Lung (tissue), 11 donors: ENCODE measurements at regions not wholly inside any gene's neighbourhood (a gene's known extent, or its start where the extent isn't known, plus 50 kb on each side); places are given as distances from the start of the nearest gene placed in this dataset.
A peak's percentile ranks its signal among the peaks of the same experiment; 100 is the strongest.

Source experiments
- ATAC-seq: fragments of 200-7000 bp; cut with Tn5 transposase; one replicate; pipeline ENCODE4 v1.9.1; 2020; ENCODE audit warnings: moderate number of reproducible peaks; ENCODE audit not compliant: insufficient read depth, low FRiP score
- DNase-seq, 3 donors: peaks; one replicate each; pipeline ENCODE4 v3.0.0-alpha.2; 2013 to 2017
- H3K27ac ChIP-seq, 2 donors: one replicate each; pipeline ENCODE4 v1.5.1; 2013; ENCODE audit warnings: mild to moderate bottlenecking in 2 of 2, moderate library complexity in 2 of 2, control low read depth in 1 of 2, inconsistent platforms in 1 of 2, low read depth in 1 of 2, low read length in 1 of 2
- H3K27me3 ChIP-seq, 3 donors: one replicate each; pipeline ENCODE4 v1.5.1; 2013; ENCODE audit warnings: low read length in 2 of 3; ENCODE audit not compliant: control insufficient read depth in 3 of 3, insufficient read depth in 3 of 3
- H3K36me3 ChIP-seq, 4 donors: one replicate each; pipeline ENCODE4 v1.5.1; 2013; ENCODE audit warnings: low read length in 4 of 4, mild to moderate bottlenecking in 1 of 4, moderate library complexity in 1 of 4; ENCODE audit not compliant: control insufficient read depth in 4 of 4, insufficient read depth in 4 of 4
- H3K4me1 ChIP-seq, 5 donors: one replicate each; pipeline ENCODE4 v1.5.1; 2013; ENCODE audit warnings: low read length in 5 of 5, mild to moderate bottlenecking in 2 of 5, moderate library complexity in 1 of 5; ENCODE audit not compliant: control insufficient read depth in 5 of 5, insufficient read depth in 5 of 5
- H3K4me3 ChIP-seq: one replicate; pipeline ENCODE4 v1.5.1; 2013; ENCODE audit warnings: mild to moderate bottlenecking, control low read depth, moderate library complexity
- H3K9ac ChIP-seq, 2 donors: one replicate each; pipeline ENCODE4 v1.5.1; 2013; ENCODE audit warnings: low read length in 2 of 2, control low read depth in 1 of 2; ENCODE audit not compliant: insufficient read depth in 1 of 2
- H3K9me3 ChIP-seq, 4 donors: one replicate each; pipeline ENCODE4 v1.5.1; 2013; ENCODE audit warnings: low read length in 3 of 4, mild to moderate bottlenecking in 1 of 4, moderate library complexity in 1 of 4; ENCODE audit not compliant: control insufficient read depth in 4 of 4, insufficient read depth in 3 of 4
- CTCF ChIP-seq: IDR thresholded peaks from 2 replicates; pipeline ENCODE4 v1.5.1; 2012; ENCODE audit warnings: mild to moderate bottlenecking; ENCODE audit errors: control extremely low read depth, extremely low read depth
- WGBS, 2 donors: extraction: QIAGEN DNeasy Blood & Tissue Kit; methylation state at CpG; one replicate each; pipeline ENCODE4 v1.1.7; 2013; 5-methylcytosine and 5-hydroxymethylcytosine counted together
- donor health status: control.
- donor health status: control.
- donor health status: Bipolar disorder and iron deficiency.
- donor health status: healthy.
- donor health status: DM: yes; HTN: yes; CAD: no.

- TF ChIP-seq CTCF, result no peak
- Histone ChIP-seq H3K4me3 (no peak overlapping the region), H3K36me3 (no peaks in the 10 kb centered on the region), H3K27ac (no peak overlapping the region), H3K27me3 (no peaks in the 10 kb centered on the region), H3K9ac (no peak overlapping the region), H3K9me3 (peaks cover 0 to 4% (median 0%) of the 10 kb centered on the region in 4 donors), H3K4me1 (no peaks in the 10 kb centered on the region)
- DNase-seq (no peak), ATAC-seq (no peak)
- WGBS, 2 donors, result 38 to 47% methylated on average over 10 of the region's 10 CpGs
Measured at GRCh38 chr5:3787604-3788003, 192.0 kb downstream of the IRX1 start.

- no peaks in the 10 kb centered on the region for H3K27me3 ChIP-seq
- ATAC-seq (no peak), DNase-seq (no peak)
- WGBS, 2 donors, result 71% methylated on average over 14 of the region's 14 CpGs
- no peak overlapping the region for H3K9ac ChIP-seq
- H3K9me3 ChIP-seq, result peaks cover 0 to 4% (median 0%) of the 10 kb centered on the region in 4 donors
- no peaks in the 10 kb centered on the region for H3K4me1 ChIP-seq
- no peak overlapping the region for H3K4me3 ChIP-seq
- no peak for TF ChIP-seq CTCF
- H3K27ac ChIP-seq, result no peak overlapping the region
- H3K36me3 ChIP-seq, result no peaks in the 10 kb centered on the region
Measured at GRCh38 chr5:3789519-3790193, 194.0 kb downstream of the IRX1 start.

GRCh38 chr5:3793162-3793561 lies 197.5 kb downstream of the IRX1 start:
- Histone ChIP-seq H3K9me3 (no peaks in the 10 kb centered on the region), H3K9ac (no peak overlapping the region), H3K4me1 (no peaks in the 10 kb centered on the region), H3K36me3 (no peaks in the 10 kb centered on the region), H3K27ac (no peak overlapping the region), H3K27me3 (no peaks in the 10 kb centered on the region), H3K4me3 (no peak overlapping the region)
- DNase-seq (peak in 1 of 3 donors; percentile 11), ATAC-seq (no peak)
- 67 to 74% methylated on average over 1 of the region's 1 CpG for WGBS, 2 donors
- no peak for TF ChIP-seq CTCF

- ATAC-seq (no peak), DNase-seq (no peak)
- Histone ChIP-seq H3K4me1 (no peaks in the 10 kb centered on the region), H3K4me3 (no peak overlapping the region), H3K36me3 (no peaks in the 10 kb centered on the region), H3K27me3 (no peaks in the 10 kb centered on the region), H3K27ac (no peak overlapping the region), H3K9me3 (peaks cover 0 to 5% (median 0%) of the 10 kb centered on the region in 4 donors), H3K9ac (no peak overlapping the region)
- TF ChIP-seq CTCF, result no peak
- 94 to 98% methylated on average over 1 of the region's 1 CpG for WGBS, 2 donors
Measured at GRCh38 chr5:3794611-3795010, 199.0 kb downstream of the IRX1 start.
